WTC11 (cell line): ENCODE measurements at regions not wholly inside any gene's neighbourhood (a gene's known extent, or its start where the extent isn't known, plus 50 kb on each side); places are given as distances from the start of the nearest gene placed in this dataset.

ENCODE experiments used
- ATAC-seq: fragments of 200-7000 bp; cut with Tn5 transposase; 2 replicates; pipeline ENCODE4 v1.10.0; 2021; ENCODE audit warnings: mild to moderate bottlenecking, moderate library complexity
- CTCF ChIA-PET: fragments of 300-600 bp; sonication (Branson Sonifier 250); formaldehyde crosslinking; loops from one replicate; lab custom pipeline; 2021; ENCODE audit warnings: antibody characterized with exemption; lab: Charles Lee
- POLR2A ChIA-PET: fragments of 350-600 bp; sonication (Branson Sonifier 250); formaldehyde crosslinking; loops from one replicate; lab custom pipeline; 2021; ENCODE audit warnings: antibody characterized with exemption; lab: Charles Lee
- DNase-seq: peaks from one replicate; pipeline ENCODE4 v3.0.0; 2021; ENCODE audit warnings: low spot score
- H3K27ac Mint-ChIP-seq: 2 replicates; pipeline ENCODE4 v1.8.0; 2021; ENCODE audit warnings: mixed read lengths
- H3K27me3 Mint-ChIP-seq: 2 replicates; pipeline ENCODE4 v1.8.0; 2021; ENCODE audit warnings: low read depth, mild to moderate bottlenecking, moderate library complexity, mixed read lengths
- H3K36me3 Mint-ChIP-seq: 2 replicates; pipeline ENCODE4 v1.8.0; 2021; ENCODE audit warnings: mixed read lengths
- H3K4me1 Mint-ChIP-seq: 2 replicates; pipeline ENCODE4 v1.8.0; 2022; ENCODE audit warnings: mixed read lengths
- H3K4me3 Mint-ChIP-seq: 2 replicates; pipeline ENCODE4 v1.8.0; 2021; ENCODE audit warnings: mild to moderate bottlenecking, moderate library complexity, mixed read lengths
- H3K9me3 Mint-ChIP-seq: 2 replicates; pipeline ENCODE4 v1.8.0; 2021; ENCODE audit warnings: mixed read lengths
- ARID4B ChIP-seq: sonication (generic); formaldehyde crosslinking; IDR thresholded peaks from 2 replicates; pipeline ENCODE4 v1.8.0; 2023; ENCODE audit warnings: missing genetic modification reagents, mild to moderate bottlenecking, borderline replicate concordance
- ELF4 ChIP-seq: sonication (generic); formaldehyde crosslinking; IDR thresholded peaks from 2 replicates; pipeline ENCODE4 v1.8.1; 2022; ENCODE audit warnings: low read depth, mild to moderate bottlenecking, moderate library complexity, missing genetic modification reagents
- JUN ChIP-seq: sonication (generic); formaldehyde crosslinking; IDR thresholded peaks from 2 replicates; pipeline ENCODE4 v1.8.0; 2023; ENCODE audit warnings: mild to moderate bottlenecking, missing genetic modification reagents
- NR3C1 ChIP-seq: sonication (generic); formaldehyde crosslinking; conservative IDR thresholded peaks from 2 replicates; pipeline ENCODE4 v1.8.1; 2023; ENCODE audit warnings: low read depth, mild to moderate bottlenecking, missing genetic modification reagents
- SMAD4 ChIP-seq: sonication (generic); formaldehyde crosslinking; IDR thresholded peaks from 2 replicates; pipeline ENCODE4 v1.8.0; 2022; ENCODE audit warnings: mild to moderate bottlenecking, missing genetic modification reagents
- USF2 ChIP-seq: sonication (generic); formaldehyde crosslinking; IDR thresholded peaks from 2 replicates; pipeline ENCODE4 v1.8.1; 2023; ENCODE audit warnings: mild to moderate bottlenecking, missing genetic modification reagents, moderate library complexity
- ZBTB21 ChIP-seq: sonication (generic); formaldehyde crosslinking; IDR thresholded peaks from 2 replicates; pipeline ENCODE4 v1.8.1; 2023; ENCODE audit warnings: mild to moderate bottlenecking, missing genetic modification reagents, borderline replicate concordance
- ZNF219 ChIP-seq: sonication (generic); formaldehyde crosslinking; IDR thresholded peaks from 2 replicates; pipeline ENCODE4 v1.8.0; 2023; ENCODE audit warnings: missing genetic modification reagents, mild to moderate bottlenecking, borderline replicate concordance
- ZNF263 ChIP-seq: sonication (generic); formaldehyde crosslinking; IDR thresholded peaks from 2 replicates; pipeline ENCODE4 v1.8.1; 2022; ENCODE audit warnings: low read depth, mild to moderate bottlenecking, moderate library complexity, missing genetic modification reagents
- ZNF396 ChIP-seq: fragments of 250-450 bp; sonication (Bioruptor Pico); IDR thresholded peaks from 2 replicates; pipeline ENCODE4 v1.8.0; 2021; ENCODE audit warnings: mild to moderate bottlenecking, moderate library complexity, borderline replicate concordance
- ZNF423 ChIP-seq: fragments of 250-450 bp; sonication (Bioruptor Pico); IDR thresholded peaks from 2 replicates; pipeline ENCODE4 v2.1.2; 2022; ENCODE audit warnings: mild to moderate bottlenecking, moderate library complexity
- TF ChIP-seq, protein P1 (sequence below): sonication (generic); formaldehyde crosslinking; IDR thresholded peaks from 2 replicates; pipeline ENCODE4 v1.8.0; 2022; ENCODE audit warnings: mild to moderate bottlenecking, missing genetic modification reagents
- TF ChIP-seq, protein P2 (sequence below): sonication (generic); formaldehyde crosslinking; IDR thresholded peaks from 2 replicates; pipeline ENCODE4 v1.8.0; 2022; ENCODE audit warnings: mild to moderate bottlenecking, missing genetic modification reagents
- TF ChIP-seq, protein P3 (sequence below): sonication (generic); formaldehyde crosslinking; IDR thresholded peaks from 2 replicates; pipeline ENCODE4 v1.8.0; 2023; ENCODE audit warnings: missing genetic modification reagents
- TF ChIP-seq, protein P4 (sequence below): sonication (generic); formaldehyde crosslinking; IDR thresholded peaks from 2 replicates; pipeline ENCODE4 v1.8.0; 2022; ENCODE audit warnings: mild to moderate bottlenecking, missing genetic modification reagents

GRCh38 chr19:30158893-30159245 lies 213.3 kb upstream of the ZNF536 start (continued):
- TF ChIP-seq, protein P1, sequence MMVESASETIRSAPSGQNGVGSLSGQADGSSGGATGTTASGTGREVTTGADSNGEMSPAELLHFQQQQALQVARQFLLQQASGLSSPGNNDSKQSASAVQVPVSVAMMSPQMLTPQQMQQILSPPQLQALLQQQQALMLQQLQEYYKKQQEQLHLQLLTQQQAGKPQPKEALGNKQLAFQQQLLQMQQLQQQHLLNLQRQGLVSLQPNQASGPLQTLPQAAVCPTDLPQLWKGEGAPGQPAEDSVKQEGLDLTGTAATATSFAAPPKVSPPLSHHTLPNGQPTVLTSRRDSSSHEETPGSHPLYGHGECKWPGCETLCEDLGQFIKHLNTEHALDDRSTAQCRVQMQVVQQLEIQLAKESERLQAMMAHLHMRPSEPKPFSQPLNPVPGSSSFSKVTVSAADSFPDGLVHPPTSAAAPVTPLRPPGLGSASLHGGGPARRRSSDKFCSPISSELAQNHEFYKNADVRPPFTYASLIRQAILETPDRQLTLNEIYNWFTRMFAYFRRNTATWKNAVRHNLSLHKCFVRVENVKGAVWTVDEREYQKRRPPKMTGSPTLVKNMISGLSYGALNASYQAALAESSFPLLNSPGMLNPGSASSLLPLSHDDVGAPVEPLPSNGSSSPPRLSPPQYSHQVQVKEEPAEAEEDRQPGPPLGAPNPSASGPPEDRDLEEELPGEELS (CRISPR knock-in tag): no peak
- TF ChIP-seq USF2 (no peak), ELF4 (CRISPR knock-in tag) (no peak), NR3C1 (no peak), ZNF219 (CRISPR knock-in tag) (no peak)

DNA sequence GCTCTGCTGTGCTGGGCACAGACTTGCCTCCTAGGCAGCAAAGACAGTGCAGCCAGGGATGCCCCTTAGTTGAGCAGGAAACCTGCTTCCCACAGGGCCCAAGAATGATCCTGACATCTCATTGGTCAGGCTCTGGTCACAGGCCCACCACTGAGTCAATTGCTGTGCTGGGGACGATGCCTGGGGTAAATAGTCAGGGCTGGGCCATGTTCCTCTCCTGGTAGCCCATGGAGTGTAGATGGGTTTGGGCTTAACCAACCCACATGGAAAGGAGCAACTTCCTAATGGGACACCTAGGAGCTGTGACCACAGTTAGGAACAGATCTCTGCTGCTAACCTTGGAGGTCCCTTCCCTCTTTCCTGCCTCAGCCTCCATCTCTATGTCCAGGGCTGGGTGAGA lies 212.5 kb upstream of the ZNF536 start:
- TF ChIP-seq, protein P2, sequence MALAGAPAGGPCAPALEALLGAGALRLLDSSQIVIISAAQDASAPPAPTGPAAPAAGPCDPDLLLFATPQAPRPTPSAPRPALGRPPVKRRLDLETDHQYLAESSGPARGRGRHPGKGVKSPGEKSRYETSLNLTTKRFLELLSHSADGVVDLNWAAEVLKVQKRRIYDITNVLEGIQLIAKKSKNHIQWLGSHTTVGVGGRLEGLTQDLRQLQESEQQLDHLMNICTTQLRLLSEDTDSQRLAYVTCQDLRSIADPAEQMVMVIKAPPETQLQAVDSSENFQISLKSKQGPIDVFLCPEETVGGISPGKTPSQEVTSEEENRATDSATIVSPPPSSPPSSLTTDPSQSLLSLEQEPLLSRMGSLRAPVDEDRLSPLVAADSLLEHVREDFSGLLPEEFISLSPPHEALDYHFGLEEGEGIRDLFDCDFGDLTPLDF (CRISPR knock-in tag): no peak
- TF ChIP-seq ZNF423 (CRISPR knock-in tag): no peak
- TF ChIP-seq ZNF396: no peak
- no peak for TF ChIP-seq ARID4B (CRISPR knock-in tag)
- Mint-ChIP-seq H3K27ac (no peak overlapping the region), H3K36me3 (no peaks in the 10 kb centered on the region), H3K9me3 (peaks cover 16% of the 10 kb centered on the region), H3K4me1 (no peaks in the 10 kb centered on the region), H3K27me3 (no peaks in the 10 kb centered on the region), H3K4me3 (no peak overlapping the region)
- POLR2A ChIA-PET: no interaction called here
- CTCF ChIA-PET: no interaction called here
- ATAC-seq (no peak), DNase-seq (no peak)

DNA sequence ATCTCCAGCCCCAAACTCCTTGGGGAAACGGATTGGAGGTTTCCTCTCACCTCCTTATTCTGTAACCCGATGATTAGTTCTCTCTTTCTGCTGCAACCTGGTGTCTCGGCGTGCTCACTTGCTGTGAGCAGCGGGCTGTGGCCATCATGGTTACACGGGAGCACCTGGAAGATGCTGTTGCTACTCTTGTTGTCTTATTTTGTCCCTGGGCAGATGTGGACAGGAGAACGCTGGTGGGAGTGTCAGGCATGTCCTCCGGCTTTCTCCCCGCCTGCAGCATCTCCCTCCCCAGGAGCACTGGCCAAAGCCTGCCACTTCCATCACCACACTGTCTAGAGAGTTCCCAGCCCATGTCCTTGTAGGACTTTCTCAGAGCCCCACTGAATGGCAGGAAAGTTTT lies 211.8 kb upstream of the ZNF536 start:
- CTCF ChIA-PET: interaction anchor here (1.4 kb wide), 1 partner anchor 12 kb away, joined by 3 read pairs; no protein-coding TSS in a partner anchor
- H3K4me3 Mint-ChIP-seq: no peak overlapping the region

DNA sequence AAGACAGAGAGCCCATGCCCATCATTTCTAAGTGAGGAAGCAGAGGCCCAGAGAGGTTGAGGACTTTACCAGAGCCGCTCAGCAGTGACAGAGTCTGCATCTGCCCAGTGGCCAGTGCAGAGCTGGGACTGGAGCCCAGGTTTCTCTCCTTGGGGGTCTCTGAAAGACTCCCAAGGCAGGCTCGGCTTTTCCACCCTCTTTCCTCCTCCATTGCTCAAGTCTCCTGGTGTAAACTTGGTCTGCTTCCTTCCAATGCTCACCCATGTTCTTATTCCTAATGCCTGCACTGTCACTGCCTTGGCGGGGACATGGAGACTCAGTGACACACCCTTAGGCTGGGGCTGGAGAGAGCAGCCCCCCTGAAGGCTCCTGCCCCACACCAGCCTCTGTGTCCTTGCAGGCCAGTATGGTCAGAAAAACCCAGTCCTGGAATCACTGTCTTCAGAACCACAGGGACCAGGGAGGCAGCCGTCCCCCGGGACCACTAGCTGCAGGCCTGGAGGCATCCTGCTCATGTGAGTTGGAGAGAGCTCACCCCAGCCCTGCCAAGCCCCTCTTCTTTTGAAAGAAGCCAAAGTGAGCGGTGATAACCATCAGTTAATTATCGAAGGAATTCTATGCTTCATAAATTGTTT lies 211.0 kb upstream of the ZNF536 start:
- Mint-ChIP-seq H3K9me3 (peaks cover 16% of the 10 kb centered on the region), H3K4me1 (no peaks in the 10 kb centered on the region), H3K36me3 (no peaks in the 10 kb centered on the region), H3K27me3 (no peaks in the 10 kb centered on the region; the same call in 1 of the 2 replicates), H3K4me3 (no peak overlapping the region), H3K27ac (no peak overlapping the region)
- no peak for ATAC-seq
- ChIA-PET POLR2A (no interaction called here), CTCF (interaction anchor here (1.4 kb wide), 1 partner anchor 12 kb away, joined by 3 read pairs; no protein-coding TSS in a partner anchor)
- DNase-seq: no peak
- TF ChIP-seq, protein P3, sequence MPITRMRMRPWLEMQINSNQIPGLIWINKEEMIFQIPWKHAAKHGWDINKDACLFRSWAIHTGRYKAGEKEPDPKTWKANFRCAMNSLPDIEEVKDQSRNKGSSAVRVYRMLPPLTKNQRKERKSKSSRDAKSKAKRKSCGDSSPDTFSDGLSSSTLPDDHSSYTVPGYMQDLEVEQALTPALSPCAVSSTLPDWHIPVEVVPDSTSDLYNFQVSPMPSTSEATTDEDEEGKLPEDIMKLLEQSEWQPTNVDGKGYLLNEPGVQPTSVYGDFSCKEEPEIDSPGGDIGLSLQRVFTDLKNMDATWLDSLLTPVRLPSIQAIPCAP (CRISPR knock-in tag): no peak
- TF ChIP-seq ARID4B (CRISPR knock-in tag) (no peak), ZBTB21 (CRISPR knock-in tag) (no peak), SMAD4 (CRISPR knock-in tag) (no peak), ZNF263 (CRISPR knock-in tag) (no peak), JUN (no peak)

More for the DNA sequence above, 211.8 kb upstream of the ZNF536 start:
- TF ChIP-seq, protein P4, sequence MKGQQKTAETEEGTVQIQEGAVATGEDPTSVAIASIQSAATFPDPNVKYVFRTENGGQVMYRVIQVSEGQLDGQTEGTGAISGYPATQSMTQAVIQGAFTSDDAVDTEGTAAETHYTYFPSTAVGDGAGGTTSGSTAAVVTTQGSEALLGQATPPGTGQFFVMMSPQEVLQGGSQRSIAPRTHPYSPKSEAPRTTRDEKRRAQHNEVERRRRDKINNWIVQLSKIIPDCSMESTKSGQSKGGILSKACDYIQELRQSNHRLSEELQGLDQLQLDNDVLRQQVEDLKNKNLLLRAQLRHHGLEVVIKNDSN (CRISPR knock-in tag): no peak
- peaks cover 16% of the 10 kb centered on the region for H3K9me3 Mint-ChIP-seq
- no peaks in the 10 kb centered on the region for H3K4me1 Mint-ChIP-seq
- ATAC-seq (no peak), DNase-seq (no peak)
- H3K36me3 Mint-ChIP-seq: no peaks in the 10 kb centered on the region
- POLR2A ChIA-PET: no interaction called here
- no peaks in the 10 kb centered on the region for H3K27me3 Mint-ChIP-seq
- H3K27ac Mint-ChIP-seq: no peak overlapping the region
